ENCODE measurements at regions not wholly inside any gene's neighbourhood (a gene's known extent, or its start where the extent isn't known, plus 50 kb on each side); places are given as distances from the start of the nearest gene placed in this dataset.

DNA sequence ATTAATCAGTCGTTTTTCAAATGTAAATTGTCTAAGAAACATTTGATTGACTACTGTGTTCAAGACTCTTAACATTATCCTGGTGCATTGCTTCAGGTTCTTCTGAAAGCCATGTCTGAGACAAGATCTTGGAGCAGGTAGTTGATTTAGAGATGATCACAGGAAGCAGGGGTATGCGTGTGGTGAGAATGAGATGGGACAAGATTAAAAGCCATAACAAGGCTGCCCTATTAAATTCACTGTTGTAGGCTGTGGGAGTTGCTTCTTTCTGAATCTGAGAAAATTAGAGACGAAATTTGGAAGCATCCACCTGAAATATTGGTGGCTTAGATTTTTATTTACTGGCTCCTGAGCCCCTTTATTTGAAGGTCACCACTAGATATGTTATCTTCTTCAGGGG lies 687.4 kb upstream of the SLITRK6 start:
- no peak for TF ChIP-seq POLR2A (IDR thresholded peaks at IDR 0.05)
- TF ChIP-seq, protein P1, sequence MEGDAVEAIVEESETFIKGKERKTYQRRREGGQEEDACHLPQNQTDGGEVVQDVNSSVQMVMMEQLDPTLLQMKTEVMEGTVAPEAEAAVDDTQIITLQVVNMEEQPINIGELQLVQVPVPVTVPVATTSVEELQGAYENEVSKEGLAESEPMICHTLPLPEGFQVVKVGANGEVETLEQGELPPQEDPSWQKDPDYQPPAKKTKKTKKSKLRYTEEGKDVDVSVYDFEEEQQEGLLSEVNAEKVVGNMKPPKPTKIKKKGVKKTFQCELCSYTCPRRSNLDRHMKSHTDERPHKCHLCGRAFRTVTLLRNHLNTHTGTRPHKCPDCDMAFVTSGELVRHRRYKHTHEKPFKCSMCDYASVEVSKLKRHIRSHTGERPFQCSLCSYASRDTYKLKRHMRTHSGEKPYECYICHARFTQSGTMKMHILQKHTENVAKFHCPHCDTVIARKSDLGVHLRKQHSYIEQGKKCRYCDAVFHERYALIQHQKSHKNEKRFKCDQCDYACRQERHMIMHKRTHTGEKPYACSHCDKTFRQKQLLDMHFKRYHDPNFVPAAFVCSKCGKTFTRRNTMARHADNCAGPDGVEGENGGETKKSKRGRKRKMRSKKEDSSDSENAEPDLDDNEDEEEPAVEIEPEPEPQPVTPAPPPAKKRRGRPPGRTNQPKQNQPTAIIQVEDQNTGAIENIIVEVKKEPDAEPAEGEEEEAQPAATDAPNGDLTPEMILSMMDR (IDR thresholded peaks at IDR 0.05): no peak
- TF ChIP-seq POLR2AphosphoS5 (IDR thresholded peaks at IDR 0.05): no peak
- TF ChIP-seq EP300 (IDR thresholded peaks at IDR 0.05): no peak

Measured in sigmoid colon (tissue), 4 donors.